ENCODE measurements at regions not wholly inside any gene's neighbourhood (a gene's known extent, or its start where the extent isn't known, plus 50 kb on each side); places are given as distances from the start of the nearest gene placed in this dataset.
"Not testable (repeated sequence)": the region's sequence is repeated elsewhere in the genome, so short reads cannot be mapped to it uniquely, and the experiment has no call there.

DNA sequence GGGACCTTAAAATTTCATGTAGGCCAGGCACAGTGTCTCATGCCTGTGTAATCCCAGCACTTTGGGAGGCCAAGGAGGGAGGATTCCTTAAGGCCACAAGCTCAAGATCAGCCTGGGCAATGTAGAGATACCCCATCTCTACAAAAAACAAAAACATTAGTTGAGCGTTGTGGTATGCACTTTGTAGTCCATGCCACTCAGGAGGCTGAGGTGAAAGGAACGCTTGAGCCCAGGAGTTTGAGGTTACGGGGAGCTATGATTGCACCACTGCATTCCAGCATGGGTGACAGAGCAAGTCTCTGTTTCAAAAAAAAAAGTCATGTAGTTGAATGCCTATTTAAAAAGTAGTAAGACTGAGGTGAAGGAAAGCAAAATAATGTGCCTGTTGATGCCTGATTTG lies 83.5 kb downstream of the TTC6 start:
- H3K79me2 ChIP-seq (ENCODE audit: insufficient read depth, low read length), result no peaks in the 10 kb centered on the region
- no peaks in the 10 kb centered on the region for H3K36me3 ChIP-seq (ENCODE audit: low read length)
- no peak overlapping the region for H3K9ac ChIP-seq (ENCODE audit: low read length)
- H3K9me3 ChIP-seq (ENCODE audit: insufficient read depth, low read length), result no peaks in the 10 kb centered on the region
- H3K9me2 ChIP-seq (replicated peaks; ENCODE audit: insufficient read depth, low read length), result no peaks in the 10 kb centered on the region
- H4K20me1 ChIP-seq (ENCODE audit: low read depth, low read length), result no peaks in the 10 kb centered on the region
- no peak overlapping the region for H3K27ac ChIP-seq (ENCODE audit: low read depth, low read length)
- no peaks in the 10 kb centered on the region for H3K27me3 ChIP-seq (ENCODE audit: low read length)
- H3K4me2 ChIP-seq (ENCODE audit: low read depth, low read length, poor library complexity, severe bottlenecking), result no peak overlapping the region
- TF ChIP-seq, protein P1, sequence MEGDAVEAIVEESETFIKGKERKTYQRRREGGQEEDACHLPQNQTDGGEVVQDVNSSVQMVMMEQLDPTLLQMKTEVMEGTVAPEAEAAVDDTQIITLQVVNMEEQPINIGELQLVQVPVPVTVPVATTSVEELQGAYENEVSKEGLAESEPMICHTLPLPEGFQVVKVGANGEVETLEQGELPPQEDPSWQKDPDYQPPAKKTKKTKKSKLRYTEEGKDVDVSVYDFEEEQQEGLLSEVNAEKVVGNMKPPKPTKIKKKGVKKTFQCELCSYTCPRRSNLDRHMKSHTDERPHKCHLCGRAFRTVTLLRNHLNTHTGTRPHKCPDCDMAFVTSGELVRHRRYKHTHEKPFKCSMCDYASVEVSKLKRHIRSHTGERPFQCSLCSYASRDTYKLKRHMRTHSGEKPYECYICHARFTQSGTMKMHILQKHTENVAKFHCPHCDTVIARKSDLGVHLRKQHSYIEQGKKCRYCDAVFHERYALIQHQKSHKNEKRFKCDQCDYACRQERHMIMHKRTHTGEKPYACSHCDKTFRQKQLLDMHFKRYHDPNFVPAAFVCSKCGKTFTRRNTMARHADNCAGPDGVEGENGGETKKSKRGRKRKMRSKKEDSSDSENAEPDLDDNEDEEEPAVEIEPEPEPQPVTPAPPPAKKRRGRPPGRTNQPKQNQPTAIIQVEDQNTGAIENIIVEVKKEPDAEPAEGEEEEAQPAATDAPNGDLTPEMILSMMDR (IDR thresholded peaks at IDR 0.05; ENCODE audit: insufficient read depth, low read length, poor library complexity, severe bottlenecking), result no peak
- no peak for TF ChIP-seq EZH2phosphoT487 (conservative IDR thresholded peaks at IDR 0.05; ENCODE audit: low read length)
- no peak overlapping the region for H3K4me3 ChIP-seq (ENCODE audit: insufficient read depth, low read length, poor library complexity, severe bottlenecking)
- H3F3A ChIP-seq (ENCODE audit: insufficient read depth), result no peaks in the 10 kb centered on the region
- H2AFZ ChIP-seq (ENCODE audit: low read depth, low read length, severe bottlenecking), result no peak overlapping the region

DNA sequence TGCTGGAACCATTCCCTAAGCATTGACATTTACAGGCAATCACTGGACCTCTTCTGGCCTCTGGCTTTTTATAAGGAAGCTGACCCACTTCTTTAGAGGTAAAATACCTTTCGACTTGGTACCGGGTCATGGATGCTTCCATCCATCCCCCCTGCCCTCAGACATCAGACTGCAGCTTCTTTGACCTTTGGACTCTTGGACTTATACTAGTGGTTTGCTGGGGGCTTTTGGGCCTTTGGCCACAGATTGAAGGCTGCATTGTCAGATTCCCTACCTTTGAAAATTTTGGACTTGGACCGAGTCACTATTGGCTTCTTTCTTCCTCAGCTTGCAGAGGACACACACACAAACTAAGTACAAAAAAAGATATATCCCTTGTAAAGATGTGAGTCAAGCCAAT lies 86.1 kb downstream of the TTC6 start:
- H3K9me3 ChIP-seq (ENCODE audit: insufficient read depth, low read length), result no peaks in the 10 kb centered on the region
- H3K4me2 ChIP-seq (ENCODE audit: low read depth, low read length, poor library complexity, severe bottlenecking), result no peak overlapping the region
- H3F3A ChIP-seq (ENCODE audit: insufficient read depth), result no peaks in the 10 kb centered on the region
- no peaks in the 10 kb centered on the region for H3K79me2 ChIP-seq (ENCODE audit: insufficient read depth, low read length)
- H3K9ac ChIP-seq (ENCODE audit: low read length), result no peak overlapping the region
- no peak overlapping the region for H3K27ac ChIP-seq (ENCODE audit: low read depth, low read length)
- H4K20me1 ChIP-seq (ENCODE audit: low read depth, low read length), result no peaks in the 10 kb centered on the region
- no peak overlapping the region for H2AFZ ChIP-seq (ENCODE audit: low read depth, low read length, severe bottlenecking)
- TF ChIP-seq EZH2phosphoT487 (conservative IDR thresholded peaks at IDR 0.05; ENCODE audit: low read length), result no peak
- TF ChIP-seq, protein P1 (IDR thresholded peaks at IDR 0.05; ENCODE audit: insufficient read depth, low read length, poor library complexity, severe bottlenecking), result no peak
- no peaks in the 10 kb centered on the region for H3K9me2 ChIP-seq (replicated peaks; ENCODE audit: insufficient read depth, low read length)
- H3K4me3 ChIP-seq (ENCODE audit: insufficient read depth, low read length, poor library complexity, severe bottlenecking), result no peak overlapping the region
- no peaks in the 10 kb centered on the region for H3K36me3 ChIP-seq (ENCODE audit: low read length)
- H3K27me3 ChIP-seq (ENCODE audit: low read length), result no peaks in the 10 kb centered on the region

DNA sequence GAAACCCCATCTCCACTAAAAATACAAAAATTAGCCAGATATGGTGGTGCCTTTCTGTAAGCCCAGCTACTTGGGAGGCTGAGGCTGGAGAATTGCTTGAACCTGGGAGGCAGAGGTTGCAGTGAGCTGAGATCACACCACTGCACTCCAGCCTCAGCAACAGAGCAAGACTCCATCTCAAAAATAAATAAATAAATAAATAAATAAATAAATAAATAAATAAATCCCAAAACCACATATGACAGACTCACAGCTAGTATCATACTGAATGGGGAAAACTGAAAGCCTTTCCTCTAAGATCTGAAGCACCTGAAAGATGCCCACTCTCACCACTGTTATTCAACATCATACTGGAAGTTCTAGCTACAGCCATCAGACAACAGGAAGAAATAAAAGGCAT lies 97.3 kb downstream of the TTC6 start:
- not testable (repeated sequence) for H3K27me3 ChIP-seq (ENCODE audit: low read length); H2AFZ ChIP-seq (ENCODE audit: low read depth, low read length, severe bottlenecking); H3K4me3 ChIP-seq (ENCODE audit: insufficient read depth, low read length, poor library complexity, severe bottlenecking); H3F3A ChIP-seq (ENCODE audit: insufficient read depth); H3K9me2 ChIP-seq (replicated peaks; ENCODE audit: insufficient read depth, low read length); H3K9me3 ChIP-seq (ENCODE audit: insufficient read depth, low read length); H3K9ac ChIP-seq (ENCODE audit: low read length); H3K79me2 ChIP-seq (ENCODE audit: insufficient read depth, low read length); H4K20me1 ChIP-seq (ENCODE audit: low read depth, low read length); H3K36me3 ChIP-seq (ENCODE audit: low read length); H3K4me2 ChIP-seq (ENCODE audit: low read depth, low read length, poor library complexity, severe bottlenecking); H3K27ac ChIP-seq (ENCODE audit: low read depth, low read length)

DNA sequence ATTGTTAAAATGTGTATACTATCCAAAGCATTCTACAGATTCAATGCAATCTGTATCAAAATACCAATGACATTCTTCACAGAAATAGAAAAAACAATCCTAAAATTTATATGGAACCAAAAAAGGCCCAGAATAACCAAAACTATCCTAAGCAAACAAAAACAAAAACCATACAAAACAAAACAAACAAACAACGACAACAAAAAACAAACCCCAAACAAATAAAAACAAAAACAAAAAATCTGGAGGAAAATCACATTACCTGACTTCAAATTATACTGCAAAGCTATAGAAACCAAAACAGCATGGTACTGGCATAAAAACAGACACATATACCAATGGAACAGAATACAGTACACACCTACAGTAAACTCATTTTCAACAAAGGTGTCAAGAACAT lies 98.0 kb downstream of the TTC6 start:
- not testable (repeated sequence) for H3K79me2 ChIP-seq (ENCODE audit: insufficient read depth, low read length); H2AFZ ChIP-seq (ENCODE audit: low read depth, low read length, severe bottlenecking); H3K9ac ChIP-seq (ENCODE audit: low read length); H3K4me3 ChIP-seq (ENCODE audit: insufficient read depth, low read length, poor library complexity, severe bottlenecking); H3K9me3 ChIP-seq (ENCODE audit: insufficient read depth, low read length); H3K36me3 ChIP-seq (ENCODE audit: low read length); H4K20me1 ChIP-seq (ENCODE audit: low read depth, low read length); H3K4me2 ChIP-seq (ENCODE audit: low read depth, low read length, poor library complexity, severe bottlenecking); H3K27ac ChIP-seq (ENCODE audit: low read depth, low read length); H3K27me3 ChIP-seq (ENCODE audit: low read length); H3K9me2 ChIP-seq (replicated peaks; ENCODE audit: insufficient read depth, low read length); H3F3A ChIP-seq (ENCODE audit: insufficient read depth)
